Spleen (tissue), 11 donors: ENCODE measurements at regions not wholly inside any gene's neighbourhood (a gene's known extent, or its start where the extent isn't known, plus 50 kb on each side); places are given as distances from the start of the nearest gene placed in this dataset.

Source experiments
- DNase-seq: peaks from one replicate; pipeline ENCODE4 v3.0.0-alpha.2; 2020
- H3K27ac ChIP-seq, 8 donors: fragments of 200-600 bp; sonication (generic) in 7 of 8; 1 replicate in 4 of 8; 2 replicates in 4 of 8; pipeline versions ENCODE4 v1.5.0 to v1.8.0; 2016 to 2021; ENCODE audit warnings: inconsistent platforms in 4 of 8, mild to moderate bottlenecking in 4 of 8, moderate library complexity in 1 of 8
- H3K27me3 ChIP-seq, 7 donors: fragments of 200-600 bp; sonication (generic) in 6 of 7; replicated peaks in 1 of 7; 1 replicate in 4 of 7; 2 replicates in 3 of 7; pipeline versions ENCODE4 v1.5.0 to v1.8.0; 2016 to 2021; ENCODE audit warnings: inconsistent platforms in 3 of 7, mild to moderate bottlenecking in 1 of 7
- H3K36me3 ChIP-seq, 6 donors: fragments of 200-600 bp; sonication (generic) in 5 of 6; 1 replicate in 4 of 6; 2 replicates in 2 of 6; pipeline versions ENCODE4 v1.5.0 to v1.8.0; 2016 to 2021; ENCODE audit warnings: inconsistent platforms in 2 of 6
- H3K4me1 ChIP-seq, 6 donors: fragments of 200-600 bp; sonication (generic) in 5 of 6; 1 replicate in 3 of 6; 2 replicates in 3 of 6; pipeline versions ENCODE4 v1.5.0 to v1.8.0; 2016 to 2021; ENCODE audit warnings: inconsistent platforms in 3 of 6
- H3K4me3 ChIP-seq, 8 donors: fragments of 200-600 bp; sonication (generic) in 7 of 8; 1 replicate in 4 of 8; 2 replicates in 4 of 8; pipeline versions ENCODE4 v1.5.0 to v1.8.0; 2016 to 2021; ENCODE audit warnings: inconsistent platforms in 4 of 8, mild to moderate bottlenecking in 4 of 8, moderate library complexity in 2 of 8
- H3K9me3 ChIP-seq, 8 donors: fragments of 200-600 bp; sonication (generic) in 7 of 8; 1 replicate in 4 of 8; 2 replicates in 4 of 8; pipeline versions ENCODE4 v1.5.0 to v1.8.0; 2016 to 2021; ENCODE audit warnings: inconsistent platforms in 4 of 8
- CTCF ChIP-seq, 11 experiments: fragments of 200-600 bp in 7 of 11; fragments of 450-650 bp in 4 of 11; sonication (generic) in 4 of 11; IDR thresholded peaks in 8 of 11; conservative IDR thresholded peaks in 3 of 11; 1 replicate in 7 of 11; 2 replicates in 4 of 11; pipeline versions ENCODE4 v1.4.0 to v1.8.0; 2016 to 2021; ENCODE audit warnings: antibody characterized with exemption in 11 of 11, inconsistent platforms in 4 of 11, mild to moderate bottlenecking in 1 of 11
- POLR2A ChIP-seq, 3 donors: fragments of 450-650 bp; IDR thresholded peaks; one replicate each; pipeline ENCODE4 v1.5.1; 2017; ENCODE audit warnings: antibody characterized with exemption in 3 of 3, mild to moderate bottlenecking in 1 of 3
- POLR2AphosphoS5 ChIP-seq, 3 donors: sonication (generic); formaldehyde crosslinking; IDR thresholded peaks; one replicate each; pipeline ENCODE4 v1.5.1; 2017; ENCODE audit warnings: antibody characterized with exemption in 3 of 3
- WGBS, 5 donors: extraction: QIAGEN DNeasy Blood & Tissue Kit in 3 of 5; methylation state at CpG; one replicate each; pipeline versions ENCODE4 v1.1.5 to v1.1.7; 2013 to 2018; 5-methylcytosine and 5-hydroxymethylcytosine counted together
- intact Hi-C: fragments of 100-400 bp; cut with DNase I; formaldehyde crosslinking; loops from one replicate; pipeline ENCODE4 v1.15.0; 2023; ENCODE audit warnings: low total_unique reads
- donor health status: healthy with polysubstance abuse.
- donor health status: DM: no; HTN: no; CAD: no; lungs with moderate emphysema.
- donor health status: DM: no; HTN: no; CAD: no.
- donor health status: Bipolar disorder and iron deficiency.
- donor health status: healthy.
- donor health status: DM: no; HTN: no; CAD: no.
- donor health status: DM: yes; HTN: yes; CAD: no.

GRCh38 chr15:95690631-95691340 lies 639.7 kb upstream of the NR2F2 start:
- WGBS, 5 donors: 84 to 90% (median 86%) methylated on average over 7 of the region's 7 CpGs

GRCh38 chr15:95693917-95694316 lies 636.6 kb upstream of the NR2F2 start:
- TF ChIP-seq CTCF (IDR thresholded peaks at IDR 0.05 in 8 of 11, conservative IDR thresholded peaks at IDR 0.05 in 3 of 11): no peak
- TF ChIP-seq POLR2AphosphoS5 (IDR thresholded peaks at IDR 0.05): no peak
- TF ChIP-seq POLR2A (IDR thresholded peaks at IDR 0.05): no peak
- Histone ChIP-seq H3K27me3 (no peaks in the 10 kb centered on the region), H3K4me1 (no peaks in the 10 kb centered on the region), H3K9me3 (peaks cover 0 to 53% (median 42%) of the 10 kb centered on the region in 8 donors), H3K27ac (no peak overlapping the region), H3K36me3 (no peaks in the 10 kb centered on the region), H3K4me3 (no peak overlapping the region)
- intact Hi-C loops: no loop called here
- WGBS, 5 donors: 60 to 96% (median 95%) methylated on average over 1 of the region's 1 CpG
- no peak for DNase-seq

More at GRCh38 chr15:95690631-95691340, 639.7 kb upstream of the NR2F2 start:
- Histone ChIP-seq H3K36me3 (no peaks in the 10 kb centered on the region), H3K27ac (no peak overlapping the region), H3K27me3 (no peaks in the 10 kb centered on the region), H3K4me3 (no peak overlapping the region), H3K9me3 (peaks cover 0 to 47% (median 40%) of the 10 kb centered on the region in 8 donors), H3K4me1 (no peaks in the 10 kb centered on the region)
- no peak for DNase-seq
- intact Hi-C loops: no loop called here
- TF ChIP-seq CTCF (IDR thresholded peaks at IDR 0.05 in 8 of 11, conservative IDR thresholded peaks at IDR 0.05 in 3 of 11) (no peak), POLR2AphosphoS5 (IDR thresholded peaks at IDR 0.05) (no peak), POLR2A (IDR thresholded peaks at IDR 0.05) (no peak)

- H3K36me3 ChIP-seq: no peaks in the 10 kb centered on the region
- 46 to 73% (median 57%) methylated on average over 2 of the region's 2 CpGs for whole genome bisulfite sequencing, 5 donors
- TF ChIP-seq CTCF (IDR thresholded peaks at IDR 0.05 in 8 of 11, conservative IDR thresholded peaks at IDR 0.05 in 3 of 11) (no peak), POLR2A (IDR thresholded peaks at IDR 0.05) (no peak), POLR2AphosphoS5 (IDR thresholded peaks at IDR 0.05) (no peak)
These were observed 632.3 kb upstream of the NR2F2 start for GRCh38 chr15:95698230-95698629.

GRCh38 chr15:95698951-95699350 lies 631.5 kb upstream of the NR2F2 start:
- Histone ChIP-seq H3K4me3 (no peak overlapping the region), H3K36me3 (no peaks in the 10 kb centered on the region), H3K9me3 (peaks cover 3 to 68% (median 62%) of the 10 kb centered on the region in 8 donors), H3K4me1 (no peaks in the 10 kb centered on the region), H3K27me3 (no peaks in the 10 kb centered on the region), H3K27ac (no peak overlapping the region)
- DNase-seq: no peak
- intact Hi-C loops: no loop called here
- WGBS, 5 donors: 80 to 91% (median 90%) methylated on average over 2 of the region's 2 CpGs
- TF ChIP-seq POLR2AphosphoS5 (IDR thresholded peaks at IDR 0.05): no peak
- no peak for TF ChIP-seq CTCF (IDR thresholded peaks at IDR 0.05 in 8 of 11, conservative IDR thresholded peaks at IDR 0.05 in 3 of 11)
- TF ChIP-seq POLR2A (IDR thresholded peaks at IDR 0.05): no peak

More at GRCh38 chr15:95698230-95698629, 632.3 kb upstream of the NR2F2 start:
- DNase-seq: no peak
- no peaks in the 10 kb centered on the region for H3K27me3 ChIP-seq
- no peak overlapping the region for H3K27ac ChIP-seq
- intact Hi-C loops: no loop called here
- peaks cover 3 to 76% (median 64%) of the 10 kb centered on the region in 8 donors for H3K9me3 ChIP-seq
- no peaks in the 10 kb centered on the region for H3K4me1 ChIP-seq
- H3K4me3 ChIP-seq: no peak overlapping the region
